Stimulated activated CD8-positive, alpha-beta memory T cell treated with anti-CD3 and anti-CD28 coated beads, Interleukin-12 subunit alpha, Interleukin-12 subunit beta, amount 100 ng/mL, for 24 hours (primary cell): ENCODE measurements at regions not wholly inside any gene's neighbourhood (a gene's known extent, or its start where the extent isn't known, plus 50 kb on each side); places are given as distances from the start of the nearest gene placed in this dataset.
"Not testable (repeated sequence)": the region's sequence is repeated elsewhere in the genome, so short reads cannot be mapped to it uniquely, and the experiment has no call there.

Experiments
- DNase-seq: peaks from one replicate; pipeline ENCODE4 v3.0.0-alpha.2; 2020; ENCODE audit errors: extremely low read depth

GRCh38 chr9:80763536-80763935, 925.8 kb downstream of the TLE1 start:
- no peak for DNase-seq

GRCh38 chr9:80755586-80755985, 933.8 kb downstream of the TLE1 start:
- DNase-seq = no peak

DNA sequence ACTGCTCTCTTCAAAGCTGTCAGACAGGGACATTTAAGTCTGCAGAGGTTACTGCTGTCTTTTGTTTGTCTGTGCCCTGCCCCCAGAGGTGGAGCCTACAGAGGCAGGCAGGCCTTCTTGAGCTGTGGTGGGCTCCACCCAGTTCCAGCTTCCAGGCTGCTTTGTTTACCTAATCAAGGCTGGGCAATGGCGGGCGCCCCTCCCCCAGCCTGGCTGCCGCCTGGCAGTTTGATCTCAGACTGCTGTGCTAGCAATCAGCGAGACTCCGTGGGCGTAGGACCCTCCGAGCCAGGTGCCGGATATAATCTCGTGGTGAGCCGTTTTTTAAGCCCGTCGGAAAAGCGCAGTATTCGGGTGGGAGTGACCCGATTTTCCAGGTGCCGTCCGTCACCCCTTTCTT, 942.3 kb downstream of the TLE1 start:
- DNase-seq = not testable (repeated sequence)

DNA sequence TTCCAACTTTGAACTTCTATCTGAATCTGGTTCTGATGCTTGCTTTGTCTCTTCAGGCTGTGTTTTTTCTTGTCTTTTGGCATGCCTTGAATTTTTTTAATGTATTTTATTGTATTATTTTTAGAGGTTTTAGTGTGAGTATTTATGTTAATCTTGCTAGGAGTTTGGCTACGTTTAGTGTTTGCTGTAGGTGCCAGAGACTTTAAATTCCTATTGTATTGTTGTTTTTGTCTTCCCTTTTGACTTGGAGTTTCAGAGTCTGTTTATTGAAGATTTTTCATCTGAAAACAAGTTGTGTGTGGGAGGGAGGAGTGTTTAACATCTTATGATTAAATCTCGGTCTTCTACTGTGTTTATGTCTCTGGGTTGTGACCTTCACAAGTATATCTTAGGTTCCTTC, 956.8 kb downstream of the TLE1 start:
- no peak for DNase-seq

DNA sequence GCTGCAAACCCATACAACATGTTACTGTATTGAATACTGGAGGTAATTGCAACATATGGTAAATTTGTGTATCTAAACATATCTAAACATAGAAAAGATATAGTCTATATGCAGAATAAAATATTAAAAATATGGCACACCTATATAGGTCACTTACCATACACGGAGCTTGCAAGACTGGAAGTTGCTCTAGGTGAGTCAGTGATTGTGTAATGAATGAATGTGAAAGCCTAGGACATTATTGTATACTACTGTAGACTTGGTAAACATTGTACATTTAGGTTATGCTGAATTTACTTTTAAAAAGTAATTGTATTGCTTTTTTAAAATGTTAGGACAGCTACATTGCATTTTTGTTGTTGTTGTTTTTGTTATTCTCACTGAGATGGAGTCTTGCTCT, 968.8 kb downstream of the TLE1 start:
- no peak for DNase-seq

DNA sequence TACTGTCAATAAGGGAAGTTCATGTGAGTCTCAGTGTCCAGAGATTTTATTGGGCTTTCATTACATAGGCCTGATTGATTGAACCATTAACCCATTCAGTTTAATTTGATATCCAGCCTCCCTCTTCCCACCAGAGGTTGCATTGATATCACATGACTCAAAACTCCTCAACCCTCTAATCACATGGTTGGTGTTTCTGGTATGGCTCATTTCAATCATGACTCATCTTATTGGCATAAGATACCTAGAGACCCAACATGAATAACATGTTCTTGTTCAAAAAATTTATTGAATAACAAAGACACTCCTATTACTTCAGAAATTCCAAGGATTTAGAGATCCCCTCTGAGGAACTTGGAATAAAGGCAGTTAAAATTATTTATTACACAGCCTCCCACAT, 982.2 kb downstream of the TLE1 start:
- no peak for DNase-seq

DNA sequence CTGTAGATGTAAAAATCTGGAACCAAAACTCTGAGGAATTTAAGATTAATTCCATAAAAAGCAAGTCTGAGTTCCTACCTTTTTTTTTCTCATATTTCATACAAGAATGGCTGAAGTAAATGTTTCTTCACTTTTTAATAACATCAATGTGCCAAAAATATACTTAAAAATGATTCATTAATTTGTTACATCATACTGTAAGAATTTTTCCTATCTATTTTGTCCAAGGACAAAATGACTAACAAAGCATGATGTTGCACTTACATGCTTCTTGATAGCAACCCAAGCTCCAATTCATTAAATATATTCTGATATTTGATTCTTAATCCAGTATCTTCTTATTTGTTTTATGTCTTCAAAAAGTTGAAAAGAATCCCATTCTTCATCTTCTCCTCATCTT, 988.3 kb downstream of the TLE1 start:
- no peak for DNase-seq

- no peak for DNase-seq
Observed at GRCh38 chr9:80699511-80699998, 989.8 kb downstream of the TLE1 start.

DNA sequence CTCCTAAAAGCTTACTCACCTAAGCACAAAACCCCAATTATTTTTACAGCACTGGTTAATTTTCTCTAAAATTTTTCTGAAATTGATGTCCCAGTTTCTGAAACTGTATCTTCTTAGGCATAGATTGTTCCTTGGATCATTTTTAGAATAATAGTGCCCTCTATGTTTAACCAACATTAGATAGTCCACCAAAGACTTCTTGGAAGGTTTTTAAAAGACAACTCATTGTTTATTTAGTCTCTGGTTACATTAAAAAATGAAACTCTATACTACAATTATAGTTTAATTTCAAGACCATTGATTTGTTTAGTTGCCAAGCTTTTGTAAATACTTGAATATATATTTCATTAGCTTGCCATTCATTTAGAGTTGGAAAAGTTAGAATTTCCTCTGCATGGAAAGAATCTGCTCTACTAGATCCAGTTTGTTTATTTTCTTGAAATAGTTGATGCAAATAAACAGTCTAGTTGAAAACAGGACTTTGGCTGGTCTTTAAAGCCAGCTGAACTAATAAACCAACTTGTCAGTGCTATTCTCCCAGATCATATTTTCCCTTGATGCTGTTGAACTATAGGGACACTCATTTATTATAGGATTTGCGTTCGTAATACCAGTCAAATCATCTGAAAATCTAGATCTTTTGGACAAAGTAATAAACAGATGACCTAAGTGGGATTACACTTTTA, 990.5 kb downstream of the TLE1 start:
- DNase-seq = no peak

- no peak for DNase-seq
Observed at GRCh38 chr9:80692751-80693150, 996.6 kb downstream of the TLE1 start.

DNA sequence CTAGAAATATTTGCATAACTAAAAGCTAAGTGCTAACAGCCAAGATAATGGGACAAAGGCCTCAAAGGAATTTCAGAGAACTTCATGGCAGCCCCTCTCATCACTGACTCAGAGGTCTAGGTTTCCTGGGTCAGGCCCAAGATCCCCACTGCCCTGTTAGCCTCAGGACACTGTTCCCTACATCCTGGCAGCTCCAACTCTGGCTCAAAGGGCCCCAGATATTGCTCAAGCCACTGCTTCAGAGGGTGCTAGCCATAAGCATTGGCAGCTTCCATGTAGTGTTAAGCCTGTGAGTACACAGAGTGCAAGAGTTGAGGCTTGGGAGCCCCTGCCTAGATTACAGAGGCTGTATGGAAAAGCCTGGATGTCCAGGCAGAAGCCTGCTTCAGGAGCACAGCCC, 998.1 kb downstream of the TLE1 start:
- DNase-seq = no peak

- DNase-seq = no peak
Observed at GRCh38 chr9:80690349-80690939, 998.9 kb downstream of the TLE1 start.

DNA sequence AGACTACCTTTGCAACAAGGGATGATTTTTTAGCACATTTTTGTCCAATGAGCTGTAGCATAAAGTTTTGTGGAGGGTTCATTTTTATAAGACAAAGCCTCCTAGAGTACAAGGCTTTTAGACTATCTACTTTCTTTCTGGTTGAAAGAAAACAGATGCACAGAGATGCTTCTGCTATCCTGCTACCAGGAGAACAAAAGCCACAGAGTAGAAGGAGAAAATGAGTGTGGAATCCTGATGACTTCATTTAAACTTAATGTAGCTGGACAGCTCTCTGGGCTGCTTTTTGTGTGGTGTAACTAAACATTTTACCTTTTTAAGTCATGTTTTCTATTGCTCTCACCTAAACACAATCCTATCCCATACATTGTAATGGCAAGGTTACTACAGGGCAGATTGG, 1009.4 kb downstream of the TLE1 start:
- no peak for DNase-seq

DNA sequence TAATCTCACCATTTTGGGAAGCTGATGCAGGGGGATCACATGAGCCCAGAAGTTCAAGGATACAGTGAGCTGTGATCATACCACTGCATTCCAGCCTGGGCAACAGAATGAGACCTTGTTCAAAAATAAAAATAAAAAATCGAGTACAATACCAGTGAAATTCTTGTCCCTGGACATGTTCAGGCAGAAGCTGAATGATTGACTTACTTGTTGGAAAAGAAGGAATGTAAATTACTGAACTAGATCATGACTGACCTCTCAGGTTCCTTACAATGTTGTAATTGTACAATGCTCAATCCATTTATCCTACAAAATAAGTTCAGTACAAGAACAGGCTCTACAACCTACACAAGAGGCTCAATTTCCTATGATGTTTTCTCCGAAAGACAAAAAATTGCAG, 1010.4 kb downstream of the TLE1 start:
- DNase-seq = no peak

- no peak for DNase-seq
Observed at GRCh38 chr9:80673496-80673895, 1015.9 kb downstream of the TLE1 start.

- DNase-seq = no peak
Observed at GRCh38 chr9:80665479-80665878, 1023.9 kb downstream of the TLE1 start.

- DNase-seq = no peak
Observed at GRCh38 chr9:80664327-80665210, 1024.8 kb downstream of the TLE1 start.

DNA sequence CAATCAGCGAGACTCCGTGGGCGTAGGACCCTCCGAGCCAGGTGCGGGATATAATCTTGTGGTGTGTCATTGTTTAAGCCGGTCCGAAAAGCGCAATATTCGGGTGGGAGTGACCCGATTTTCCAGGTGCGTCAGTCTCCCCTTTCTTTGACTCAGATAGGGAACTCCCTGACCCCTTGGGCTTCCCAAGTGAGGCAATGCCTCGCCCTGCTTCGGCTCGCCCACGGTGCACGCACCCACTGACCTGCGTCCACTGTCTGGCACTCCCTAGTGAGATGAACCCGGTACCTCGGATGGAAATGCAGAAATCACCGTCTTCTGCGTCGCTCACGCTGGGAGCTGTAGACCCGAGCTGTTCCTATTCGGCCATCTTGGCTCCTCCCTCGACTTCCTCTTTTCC, 1029.6 kb downstream of the TLE1 start:
- DNase-seq = not testable (repeated sequence)

DNA sequence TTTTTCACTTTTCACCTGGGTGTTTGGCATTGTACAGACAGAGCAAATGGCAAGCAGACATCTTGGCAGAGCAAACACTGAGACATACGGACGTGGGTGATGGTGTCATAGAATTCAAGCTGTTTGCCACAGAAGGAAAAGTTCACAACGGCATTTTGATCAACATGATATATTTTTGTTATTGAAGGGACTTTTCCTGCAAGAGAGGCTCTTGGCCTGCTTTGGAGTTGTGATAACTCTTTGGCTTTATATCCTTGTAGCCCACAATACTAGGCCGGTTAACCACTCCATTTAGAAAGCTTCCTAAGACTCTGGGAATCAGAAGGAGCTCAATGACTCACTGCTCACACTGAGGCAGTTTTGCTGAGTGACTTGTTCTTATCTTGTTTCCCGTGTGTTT, 1038.3 kb downstream of the TLE1 start:
- no peak for DNase-seq

DNA sequence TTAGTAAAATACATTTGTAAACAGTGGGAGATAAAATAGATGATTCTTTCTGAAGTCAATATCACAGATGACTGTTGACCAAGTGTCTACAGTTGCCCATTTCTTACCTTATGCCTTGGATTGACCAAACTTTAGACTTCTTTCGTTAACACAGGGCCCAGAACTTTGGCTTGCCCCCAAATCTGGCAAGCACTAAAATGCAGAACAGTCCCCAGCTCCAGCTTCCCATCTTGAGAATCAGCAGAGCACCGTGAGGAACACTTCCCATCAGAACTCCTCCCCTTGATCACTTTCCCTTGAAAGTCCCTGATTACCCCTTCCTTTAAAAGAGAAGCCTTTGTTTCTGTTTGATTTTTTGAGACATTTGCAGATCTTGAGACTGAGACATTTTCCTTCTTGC, 1039.9 kb downstream of the TLE1 start:
- no peak for DNase-seq

GRCh38 chr9:80649001-80649420, 1040.3 kb downstream of the TLE1 start:
- DNase-seq = no peak

- DNase-seq = no peak
Observed at GRCh38 chr9:80648336-80648735, 1041.0 kb downstream of the TLE1 start.

GRCh38 chr9:80646211-80646610, 1043.1 kb downstream of the TLE1 start:
- no peak for DNase-seq
